Panc1 (cell line): ENCODE measurements at regions not wholly inside any gene's neighbourhood (a gene's known extent, or its start where the extent isn't known, plus 50 kb on each side); places are given as distances from the start of the nearest gene placed in this dataset.

Experiments used
- POLR2AphosphoS5 ChIP-seq: IDR thresholded peaks from 2 replicates; pipeline ENCODE4 v1.6.1; 2012; ENCODE audit warnings: mild to moderate bottlenecking, low read depth, low read length, moderate library complexity
- SIN3A ChIP-seq: IDR thresholded peaks from 2 replicates; pipeline ENCODE4 v1.6.1; 2012; ENCODE audit warnings: low read depth, mild to moderate bottlenecking, low read length, moderate library complexity, borderline replicate concordance; ENCODE audit not compliant: insufficient read depth
- TF ChIP-seq, protein P1 (sequence below): fragments of 450-650 bp; IDR thresholded peaks from 2 replicates; pipeline ENCODE4 v1.5.1; 2017; ENCODE audit warnings: mild to moderate bottlenecking
- TF ChIP-seq, protein P2 (sequence below), 2 experiments: IDR thresholded peaks; 2 replicates each; pipeline ENCODE4 v1.6.1; 2011 to 2012; ENCODE audit warnings: low read depth in 2 of 2, control low read depth in 1 of 2, low read length in 1 of 2, mild to moderate bottlenecking in 1 of 2, moderate library complexity in 1 of 2; ENCODE audit not compliant: insufficient read depth in 1 of 2

DNA sequence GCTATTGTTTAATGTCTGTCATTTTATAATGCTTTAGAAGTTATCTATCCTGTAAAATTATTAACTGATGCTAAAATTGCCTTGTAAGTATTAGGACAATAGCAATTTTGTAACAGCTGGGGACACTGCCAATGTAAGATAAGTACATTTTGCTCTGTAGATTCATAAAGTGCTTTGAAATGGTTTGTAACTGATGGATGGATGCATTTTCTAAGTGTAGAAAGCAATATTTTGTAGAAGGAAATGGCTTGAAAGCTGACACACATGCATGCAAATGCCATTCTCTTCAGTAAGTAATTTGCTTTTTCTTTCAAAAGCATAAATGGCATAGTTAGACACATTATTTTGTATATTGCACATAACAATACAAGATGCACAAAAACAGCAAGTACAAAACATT, 129.8 kb downstream of the FOXG1 start:
- TF ChIP-seq, protein P1, sequence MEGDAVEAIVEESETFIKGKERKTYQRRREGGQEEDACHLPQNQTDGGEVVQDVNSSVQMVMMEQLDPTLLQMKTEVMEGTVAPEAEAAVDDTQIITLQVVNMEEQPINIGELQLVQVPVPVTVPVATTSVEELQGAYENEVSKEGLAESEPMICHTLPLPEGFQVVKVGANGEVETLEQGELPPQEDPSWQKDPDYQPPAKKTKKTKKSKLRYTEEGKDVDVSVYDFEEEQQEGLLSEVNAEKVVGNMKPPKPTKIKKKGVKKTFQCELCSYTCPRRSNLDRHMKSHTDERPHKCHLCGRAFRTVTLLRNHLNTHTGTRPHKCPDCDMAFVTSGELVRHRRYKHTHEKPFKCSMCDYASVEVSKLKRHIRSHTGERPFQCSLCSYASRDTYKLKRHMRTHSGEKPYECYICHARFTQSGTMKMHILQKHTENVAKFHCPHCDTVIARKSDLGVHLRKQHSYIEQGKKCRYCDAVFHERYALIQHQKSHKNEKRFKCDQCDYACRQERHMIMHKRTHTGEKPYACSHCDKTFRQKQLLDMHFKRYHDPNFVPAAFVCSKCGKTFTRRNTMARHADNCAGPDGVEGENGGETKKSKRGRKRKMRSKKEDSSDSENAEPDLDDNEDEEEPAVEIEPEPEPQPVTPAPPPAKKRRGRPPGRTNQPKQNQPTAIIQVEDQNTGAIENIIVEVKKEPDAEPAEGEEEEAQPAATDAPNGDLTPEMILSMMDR, result no peak
- TF ChIP-seq SIN3A (no peak), POLR2AphosphoS5 (no peak)
- TF ChIP-seq, protein P2, sequence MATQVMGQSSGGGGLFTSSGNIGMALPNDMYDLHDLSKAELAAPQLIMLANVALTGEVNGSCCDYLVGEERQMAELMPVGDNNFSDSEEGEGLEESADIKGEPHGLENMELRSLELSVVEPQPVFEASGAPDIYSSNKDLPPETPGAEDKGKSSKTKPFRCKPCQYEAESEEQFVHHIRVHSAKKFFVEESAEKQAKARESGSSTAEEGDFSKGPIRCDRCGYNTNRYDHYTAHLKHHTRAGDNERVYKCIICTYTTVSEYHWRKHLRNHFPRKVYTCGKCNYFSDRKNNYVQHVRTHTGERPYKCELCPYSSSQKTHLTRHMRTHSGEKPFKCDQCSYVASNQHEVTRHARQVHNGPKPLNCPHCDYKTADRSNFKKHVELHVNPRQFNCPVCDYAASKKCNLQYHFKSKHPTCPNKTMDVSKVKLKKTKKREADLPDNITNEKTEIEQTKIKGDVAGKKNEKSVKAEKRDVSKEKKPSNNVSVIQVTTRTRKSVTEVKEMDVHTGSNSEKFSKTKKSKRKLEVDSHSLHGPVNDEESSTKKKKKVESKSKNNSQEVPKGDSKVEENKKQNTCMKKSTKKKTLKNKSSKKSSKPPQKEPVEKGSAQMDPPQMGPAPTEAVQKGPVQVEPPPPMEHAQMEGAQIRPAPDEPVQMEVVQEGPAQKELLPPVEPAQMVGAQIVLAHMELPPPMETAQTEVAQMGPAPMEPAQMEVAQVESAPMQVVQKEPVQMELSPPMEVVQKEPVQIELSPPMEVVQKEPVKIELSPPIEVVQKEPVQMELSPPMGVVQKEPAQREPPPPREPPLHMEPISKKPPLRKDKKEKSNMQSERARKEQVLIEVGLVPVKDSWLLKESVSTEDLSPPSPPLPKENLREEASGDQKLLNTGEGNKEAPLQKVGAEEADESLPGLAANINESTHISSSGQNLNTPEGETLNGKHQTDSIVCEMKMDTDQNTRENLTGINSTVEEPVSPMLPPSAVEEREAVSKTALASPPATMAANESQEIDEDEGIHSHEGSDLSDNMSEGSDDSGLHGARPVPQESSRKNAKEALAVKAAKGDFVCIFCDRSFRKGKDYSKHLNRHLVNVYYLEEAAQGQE (IDR thresholded peaks at IDR 0.05; ENCODE audit: insufficient read depth in 1 of 2, low read depth in 2 of 2, low read length in 1 of 2), result no peak
